NT2/D1 (cell line): ENCODE measurements at regions not wholly inside any gene's neighbourhood (a gene's known extent, or its start where the extent isn't known, plus 50 kb on each side); places are given as distances from the start of the nearest gene placed in this dataset.

Experiments
- DNase-seq: peaks from one replicate; pipeline ENCODE4 v3.0.0-alpha.2; 2011; ENCODE audit warnings: low read depth, low spot score
- H3K27me3 ChIP-seq: 2 replicates; pipeline ENCODE4 v1.6.0; 2011; ENCODE audit warnings: mild to moderate bottlenecking; ENCODE audit not compliant: insufficient read length, insufficient read depth
- H3K36me3 ChIP-seq: 2 replicates; pipeline ENCODE4 v1.6.1; 2011; ENCODE audit warnings: mild to moderate bottlenecking, low read length, mixed read lengths; ENCODE audit not compliant: insufficient read depth, insufficient read length
- H3K4me1 ChIP-seq: 2 replicates; pipeline ENCODE4 v1.5.1; 2011; ENCODE audit not compliant: insufficient read depth, insufficient read length
- H3K4me3 ChIP-seq: 2 replicates; pipeline ENCODE4 v1.5.1; 2011; ENCODE audit warnings: low read depth; ENCODE audit not compliant: insufficient read length
- H3K9ac ChIP-seq: 2 replicates; pipeline ENCODE4 v1.6.0; 2011; ENCODE audit warnings: low read depth; ENCODE audit not compliant: insufficient read length
- H3K9me3 ChIP-seq: 2 replicates; pipeline ENCODE4 v1.5.1; 2011; ENCODE audit warnings: mild to moderate bottlenecking, low read length; ENCODE audit not compliant: insufficient read depth
- SUZ12 ChIP-seq: IDR thresholded peaks from 2 replicates; pipeline ENCODE4 v1.6.1; 2011; ENCODE audit not compliant: insufficient read length, insufficient read depth; ENCODE audit errors: extremely low read depth
- YY1 ChIP-seq: IDR thresholded peaks from 2 replicates; pipeline ENCODE4 v1.6.1; 2011; ENCODE audit not compliant: insufficient read length, insufficient read depth
- ZNF274 ChIP-seq: IDR thresholded peaks from 2 replicates; pipeline ENCODE4 v1.6.1; 2011; ENCODE audit warnings: mild to moderate bottlenecking, low read depth, low read length

- Histone ChIP-seq H3K9ac (no peak overlapping the region), H3K27me3 (no peaks in the 10 kb centered on the region)
- TF ChIP-seq ZNF274 = no peak
- TF ChIP-seq SUZ12 = no peak
- no peak for TF ChIP-seq YY1
Measured at GRCh38 chr12:126994599-126994998, 1272.4 kb upstream of the TMEM132C start.

GRCh38 chr12:126998031-126998430 is 1268.9 kb upstream of the TMEM132C start:
- H3K36me3 ChIP-seq = no peaks in the 10 kb centered on the region
- H3K4me1 ChIP-seq = no peaks in the 10 kb centered on the region
- H3K27me3 ChIP-seq = no peaks in the 10 kb centered on the region
- DNase-seq = no peak
- no peak overlapping the region for H3K9ac ChIP-seq
- H3K4me3 ChIP-seq = no peak overlapping the region
- TF ChIP-seq YY1 (no peak), SUZ12 (no peak), ZNF274 (no peak)
- no peaks in the 10 kb centered on the region for H3K9me3 ChIP-seq

More at GRCh38 chr12:126994599-126994998, 1272.4 kb upstream of the TMEM132C start:
- no peak for DNase-seq
- no peaks in the 10 kb centered on the region for H3K9me3 ChIP-seq
- no peaks in the 10 kb centered on the region for H3K36me3 ChIP-seq
- no peak overlapping the region for H3K4me3 ChIP-seq
- H3K4me1 ChIP-seq = no peaks in the 10 kb centered on the region

- Histone ChIP-seq H3K4me1 (no peaks in the 10 kb centered on the region), H3K36me3 (no peaks in the 10 kb centered on the region), H3K9ac (no peak overlapping the region), H3K9me3 (no peaks in the 10 kb centered on the region), H3K27me3 (no peaks in the 10 kb centered on the region), H3K4me3 (no peak overlapping the region)
- TF ChIP-seq SUZ12 (no peak), ZNF274 (no peak), YY1 (no peak)
- no peak for DNase-seq
Measured at GRCh38 chr12:126998747-126999285, 1268.2 kb upstream of the TMEM132C start.

- no peaks in the 10 kb centered on the region for H3K36me3 ChIP-seq
- no peak overlapping the region for H3K9ac ChIP-seq
- H3K4me3 ChIP-seq = no peak overlapping the region
- no peaks in the 10 kb centered on the region for H3K27me3 ChIP-seq
- DNase-seq = no peak
- TF ChIP-seq ZNF274 (no peak), SUZ12 (no peak), YY1 (no peak)
- H3K4me1 ChIP-seq = no peaks in the 10 kb centered on the region
- H3K9me3 ChIP-seq = no peaks in the 10 kb centered on the region
Measured at GRCh38 chr12:126999352-126999751, 1267.6 kb upstream of the TMEM132C start.

GRCh38 chr12:127005406-127005805 is 1261.6 kb upstream of the TMEM132C start:
- no peak for DNase-seq
- Histone ChIP-seq H3K27me3 (no peaks in the 10 kb centered on the region), H3K4me1 (no peaks in the 10 kb centered on the region), H3K9me3 (no peaks in the 10 kb centered on the region), H3K36me3 (no peaks in the 10 kb centered on the region), H3K4me3 (no peak overlapping the region), H3K9ac (no peak overlapping the region)
- TF ChIP-seq YY1 (no peak), ZNF274 (no peak), SUZ12 (no peak)

- no peak for DNase-seq
- no peaks in the 10 kb centered on the region for H3K36me3 ChIP-seq
- H3K9ac ChIP-seq = no peak overlapping the region
- TF ChIP-seq ZNF274 (no peak), YY1 (no peak), SUZ12 (no peak)
- no peak overlapping the region for H3K4me3 ChIP-seq
- H3K27me3 ChIP-seq = no peaks in the 10 kb centered on the region
- no peaks in the 10 kb centered on the region for H3K9me3 ChIP-seq
- no peaks in the 10 kb centered on the region for H3K4me1 ChIP-seq
Measured at GRCh38 chr12:127006972-127007371, 1260.0 kb upstream of the TMEM132C start.

- H3K4me3 ChIP-seq = no peak overlapping the region
- no peak overlapping the region for H3K9ac ChIP-seq
- no peaks in the 10 kb centered on the region for H3K27me3 ChIP-seq
- H3K9me3 ChIP-seq = no peaks in the 10 kb centered on the region
- H3K4me1 ChIP-seq = no peaks in the 10 kb centered on the region
- no peak for TF ChIP-seq ZNF274
- TF ChIP-seq YY1 = no peak
- TF ChIP-seq SUZ12 = no peak
- no peak for DNase-seq
- no peaks in the 10 kb centered on the region for H3K36me3 ChIP-seq
Measured at GRCh38 chr12:127008755-127009403, 1258.1 kb upstream of the TMEM132C start.
